ENCODE measurements at regions not wholly inside any gene's neighbourhood (a gene's known extent, or its start where the extent isn't known, plus 50 kb on each side); places are given as distances from the start of the nearest gene placed in this dataset.
"Not testable (repeated sequence)": the region's sequence is repeated elsewhere in the genome, so short reads cannot be mapped to it uniquely, and the experiment has no call there.

- not testable (repeated sequence) for ATAC-seq (ENCODE audit: low read depth in 2 of 2); H3K4me1 Mint-ChIP-seq; H3K36me3 ChIP-seq (ENCODE audit: control insufficient read depth, insufficient read depth, low read length); H3K27ac ChIP-seq (ENCODE audit: insufficient read depth, low read length, poor library complexity, severe bottlenecking); H3K36me3 Mint-ChIP-seq; H3K4me3 Mint-ChIP-seq; H3K27me3 ChIP-seq (ENCODE audit: control insufficient read depth, insufficient read depth, low read length); H3K4me1 ChIP-seq (ENCODE audit: control insufficient read depth, insufficient read depth, low read length, poor library complexity, severe bottlenecking); H3K4me3 ChIP-seq (ENCODE audit: low read depth, low read length); H3K27me3 Mint-ChIP-seq; H3K9me3 Mint-ChIP-seq; DNase-seq; H3K27ac Mint-ChIP-seq; H3K9me3 ChIP-seq (ENCODE audit: control insufficient read depth in 2 of 2, low read length in 2 of 2)
Observed at GRCh38 chrX:3828378-3829040, 115.1 kb upstream of the PRKX start.

- not testable (repeated sequence) for H3K4me1 Mint-ChIP-seq; H3K4me1 ChIP-seq (ENCODE audit: control insufficient read depth, insufficient read depth, low read length, poor library complexity, severe bottlenecking); H3K27ac Mint-ChIP-seq
Observed at GRCh38 chrX:3824008-3824407, 110.6 kb upstream of the PRKX start.

GRCh38 chrX:3820167-3820566 is 106.7 kb upstream of the PRKX start:
- peaks cover 30% of the 10 kb centered on the region for H3K36me3 Mint-ChIP-seq
- H3K4me3 Mint-ChIP-seq = no peak overlapping the region
- Histone ChIP-seq H3K4me3 (ENCODE audit: low read depth, low read length) (no peak overlapping the region), H3K27ac (ENCODE audit: insufficient read depth, low read length, poor library complexity, severe bottlenecking) (no peak overlapping the region), H3K4me1 (ENCODE audit: control insufficient read depth, insufficient read depth, low read length, poor library complexity, severe bottlenecking) (peaks cover 7% of the 10 kb centered on the region), H3K9me3 (ENCODE audit: control insufficient read depth in 2 of 2, low read length in 2 of 2) (no peaks in the 10 kb centered on the region), H3K27me3 (ENCODE audit: control insufficient read depth, insufficient read depth, low read length) (no peaks in the 10 kb centered on the region), H3K36me3 (ENCODE audit: control insufficient read depth, insufficient read depth, low read length) (no peaks in the 10 kb centered on the region)
- peaks cover 0 to 18% (median 8%) of the 10 kb centered on the region in 4 donors for H3K4me1 Mint-ChIP-seq
- H3K27ac Mint-ChIP-seq = no peak overlapping the region
- ATAC-seq (ENCODE audit: low read depth in 2 of 2) (no peak), DNase-seq (no peak)
- no peaks in the 10 kb centered on the region for H3K27me3 Mint-ChIP-seq
- H3K9me3 Mint-ChIP-seq = no peaks in the 10 kb centered on the region

More at GRCh38 chrX:3824008-3824407, 110.6 kb upstream of the PRKX start:
- H3K9me3 ChIP-seq (ENCODE audit: control insufficient read depth in 2 of 2, low read length in 2 of 2); H3K36me3 ChIP-seq (ENCODE audit: control insufficient read depth, insufficient read depth, low read length); H3K27me3 Mint-ChIP-seq; H3K4me3 ChIP-seq (ENCODE audit: low read depth, low read length); H3K4me3 Mint-ChIP-seq; DNase-seq; H3K27me3 ChIP-seq (ENCODE audit: control insufficient read depth, insufficient read depth, low read length); H3K9me3 Mint-ChIP-seq; H3K27ac ChIP-seq (ENCODE audit: insufficient read depth, low read length, poor library complexity, severe bottlenecking); ATAC-seq (ENCODE audit: low read depth in 2 of 2): not testable (repeated sequence)
- peaks cover 22% of the 10 kb centered on the region for H3K36me3 Mint-ChIP-seq

DNA sequence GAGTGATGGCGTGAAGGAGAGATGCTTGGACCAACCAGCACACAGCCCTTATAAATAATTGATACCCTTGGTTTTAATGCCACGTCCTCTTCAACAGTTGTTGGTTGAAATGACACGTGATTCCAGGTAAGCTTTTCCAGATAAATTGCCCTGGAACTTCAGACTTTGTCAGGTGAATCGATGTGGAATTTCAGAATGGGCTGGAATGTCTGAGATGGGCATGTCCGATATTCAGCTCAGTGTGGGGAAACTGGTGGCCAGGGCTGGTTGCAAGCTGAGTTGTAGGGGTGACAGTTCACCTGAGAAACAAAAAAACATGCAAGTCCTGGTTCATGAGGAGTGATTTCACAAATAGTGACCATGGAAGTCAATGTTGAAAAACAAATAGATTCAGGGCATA is 104.0 kb upstream of the PRKX start:
- Mint-ChIP-seq H3K36me3 (peaks cover 22% of the 10 kb centered on the region), H3K4me3 (peak overlapping the region; percentile 81 to 95 (median 86)), H3K4me1 (peaks cover 0 to 36% (median 5%) of the 10 kb centered on the region in 4 donors), H3K27ac (peak overlapping the region in 1 of 3 donors; percentile 28)
- H3K27ac ChIP-seq (ENCODE audit: insufficient read depth, low read length, poor library complexity, severe bottlenecking) = peak overlapping the region; percentile 87
- not testable (repeated sequence) for H3K9me3 Mint-ChIP-seq; H3K36me3 ChIP-seq (ENCODE audit: control insufficient read depth, insufficient read depth, low read length); H3K4me3 ChIP-seq (ENCODE audit: low read depth, low read length); H3K9me3 ChIP-seq (ENCODE audit: control insufficient read depth in 2 of 2, low read length in 2 of 2); H3K27me3 Mint-ChIP-seq; ATAC-seq (ENCODE audit: low read depth in 2 of 2); H3K4me1 ChIP-seq (ENCODE audit: control insufficient read depth, insufficient read depth, low read length, poor library complexity, severe bottlenecking); DNase-seq; H3K27me3 ChIP-seq (ENCODE audit: control insufficient read depth, insufficient read depth, low read length)

DNA sequence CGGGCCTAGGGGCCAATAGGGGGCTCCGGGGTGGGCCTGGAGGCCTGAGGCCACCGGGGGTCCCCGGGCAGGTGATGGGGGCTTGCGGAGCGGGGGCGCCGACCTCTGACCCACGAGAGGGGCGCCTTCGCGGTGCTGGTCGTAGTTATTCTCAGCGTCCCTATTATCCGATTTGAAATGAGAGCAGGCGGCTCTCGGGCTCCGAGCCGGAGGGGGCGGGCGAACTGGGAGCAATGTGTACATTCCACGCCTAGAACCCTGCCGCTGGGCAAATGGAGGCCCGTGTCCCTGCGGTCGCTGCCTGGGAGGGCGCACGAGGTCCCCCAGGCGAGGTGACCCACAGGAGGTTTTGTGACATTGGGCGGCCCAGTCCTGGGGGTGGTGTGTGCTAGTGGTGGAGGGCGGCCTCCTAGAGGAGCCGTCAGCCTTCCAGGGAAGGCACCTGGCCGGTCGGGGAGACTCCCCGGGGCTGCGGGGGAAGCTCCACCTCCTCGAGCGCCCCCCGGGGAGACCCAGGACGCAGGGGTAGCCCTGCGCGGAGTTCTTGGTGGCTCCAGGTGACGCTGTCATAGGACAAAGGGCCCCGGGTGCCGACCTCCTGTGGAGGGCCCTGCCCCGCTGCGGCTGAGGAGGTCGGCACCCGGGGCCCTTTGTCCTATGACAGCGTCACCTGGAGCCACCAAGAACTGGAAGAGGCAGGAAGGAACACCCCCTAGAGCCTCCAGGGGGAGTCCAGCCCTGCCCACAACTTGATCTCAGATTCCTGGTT is 102.6 kb upstream of the PRKX start:
- Histone ChIP-seq H3K27ac (ENCODE audit: insufficient read depth, low read length, poor library complexity, severe bottlenecking) (peak overlapping the region; percentile 87), H3K27me3 (ENCODE audit: control insufficient read depth, insufficient read depth, low read length) (no peaks in the 10 kb centered on the region), H3K36me3 (ENCODE audit: control insufficient read depth, insufficient read depth, low read length) (no peaks in the 10 kb centered on the region), H3K4me3 (ENCODE audit: low read depth, low read length) (peak overlapping the region; percentile 47), H3K4me1 (ENCODE audit: control insufficient read depth, insufficient read depth, low read length, poor library complexity, severe bottlenecking) (peaks cover 12% of the 10 kb centered on the region), H3K9me3 (ENCODE audit: control insufficient read depth in 2 of 2, low read length in 2 of 2) (no peaks in the 10 kb centered on the region)
- no peaks in the 10 kb centered on the region for H3K9me3 Mint-ChIP-seq
- H3K36me3 Mint-ChIP-seq = peaks cover 14% of the 10 kb centered on the region
- peak overlapping the region; percentile 85 to 95 (median 88) for H3K4me3 Mint-ChIP-seq
- no peaks in the 10 kb centered on the region for H3K27me3 Mint-ChIP-seq
- ATAC-seq (ENCODE audit: low read depth in 2 of 2) (no peak), DNase-seq (peak; percentile 6 to 46 (median 30))
- H3K27ac Mint-ChIP-seq = peak overlapping the region; percentile 48 to 88 (median 82)
- peaks cover 0 to 49% (median 13%) of the 10 kb centered on the region in 4 donors for H3K4me1 Mint-ChIP-seq

- peak; percentile 28 to 81 (median 69) for DNase-seq
- Histone ChIP-seq H3K9me3 (ENCODE audit: control insufficient read depth in 2 of 2, low read length in 2 of 2) (no peaks in the 10 kb centered on the region), H3K27ac (ENCODE audit: insufficient read depth, low read length, poor library complexity, severe bottlenecking) (no peak overlapping the region), H3K36me3 (ENCODE audit: control insufficient read depth, insufficient read depth, low read length) (no peaks in the 10 kb centered on the region), H3K27me3 (ENCODE audit: control insufficient read depth, insufficient read depth, low read length) (no peaks in the 10 kb centered on the region), H3K4me3 (ENCODE audit: low read depth, low read length) (peak overlapping the region; percentile 50), H3K4me1 (ENCODE audit: control insufficient read depth, insufficient read depth, low read length, poor library complexity, severe bottlenecking) (peaks cover 11% of the 10 kb centered on the region)
- ATAC-seq (ENCODE audit: low read depth in 2 of 2) = no peak
- Mint-ChIP-seq H3K4me3 (peak overlapping the region; percentile 63 to 74 (median 73)), H3K36me3 (no peaks in the 10 kb centered on the region), H3K27ac (peak overlapping the region in 2 of 3 donors; percentile 17 to 83), H3K27me3 (peaks cover 14% of the 10 kb centered on the region), H3K9me3 (no peaks in the 10 kb centered on the region), H3K4me1 (peaks cover 0 to 37% (median 7%) of the 10 kb centered on the region in 4 donors)
Observed at GRCh38 chrX:3811331-3812311, 98.2 kb upstream of the PRKX start.

GRCh38 chrX:3807906-3808305 is 94.5 kb upstream of the PRKX start:
- H3K4me3 Mint-ChIP-seq = no peak overlapping the region
- peaks cover 14% of the 10 kb centered on the region for H3K27me3 Mint-ChIP-seq
- peaks cover 0 to 16% (median 7%) of the 10 kb centered on the region in 4 donors for H3K4me1 Mint-ChIP-seq
- peaks cover 4% of the 10 kb centered on the region for H3K4me1 ChIP-seq (ENCODE audit: control insufficient read depth, insufficient read depth, low read length, poor library complexity, severe bottlenecking)
- H3K27ac Mint-ChIP-seq = no peak overlapping the region
- H3K36me3 Mint-ChIP-seq = no peaks in the 10 kb centered on the region
- H3K4me3 ChIP-seq (ENCODE audit: low read depth, low read length) = no peak overlapping the region
- H3K27me3 ChIP-seq (ENCODE audit: control insufficient read depth, insufficient read depth, low read length) = no peaks in the 10 kb centered on the region
- H3K9me3 ChIP-seq (ENCODE audit: control insufficient read depth in 2 of 2, low read length in 2 of 2) = no peaks in the 10 kb centered on the region
- H3K27ac ChIP-seq (ENCODE audit: insufficient read depth, low read length, poor library complexity, severe bottlenecking) = no peak overlapping the region
- ATAC-seq (ENCODE audit: low read depth in 2 of 2) = no peak
- H3K36me3 ChIP-seq (ENCODE audit: control insufficient read depth, insufficient read depth, low read length) = no peaks in the 10 kb centered on the region
- H3K9me3 Mint-ChIP-seq = no peaks in the 10 kb centered on the region
- DNase-seq = no peak

Data from CD4-positive, CD25-positive, alpha-beta regulatory T cell (primary cell).